ENCODE measurements at regions not wholly inside any gene's neighbourhood (a gene's known extent, or its start where the extent isn't known, plus 50 kb on each side); places are given as distances from the start of the nearest gene placed in this dataset.
"Not testable (repeated sequence)": the region's sequence is repeated elsewhere in the genome, so short reads cannot be mapped to it uniquely, and the experiment has no call there.

DNA sequence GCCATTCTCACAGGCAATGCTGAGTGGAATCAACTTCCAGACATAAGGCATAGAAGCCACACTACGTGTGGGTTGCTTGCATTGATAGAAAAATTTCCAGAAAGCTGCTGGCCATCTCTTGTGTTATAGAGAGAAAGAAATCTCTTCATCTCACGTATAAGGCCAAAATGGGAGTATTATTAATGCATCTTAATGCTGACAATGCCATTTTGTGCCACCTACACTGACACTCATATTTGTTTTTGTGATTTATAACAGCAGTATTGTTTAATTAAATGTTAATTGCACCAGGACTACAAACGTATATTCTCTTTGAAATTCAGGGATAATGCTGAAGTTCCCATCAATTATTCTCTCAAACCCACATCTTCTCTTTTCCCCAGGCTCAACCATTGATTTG, 56.1 kb upstream of the TMEM132D start:
- intact Hi-C loops (cut with micrococcal nuclease): no loop called here

GRCh38 chr12:129961091-129961490, 57.3 kb upstream of the TMEM132D start:
- intact Hi-C loops (cut with micrococcal nuclease): no loop called here

DNA sequence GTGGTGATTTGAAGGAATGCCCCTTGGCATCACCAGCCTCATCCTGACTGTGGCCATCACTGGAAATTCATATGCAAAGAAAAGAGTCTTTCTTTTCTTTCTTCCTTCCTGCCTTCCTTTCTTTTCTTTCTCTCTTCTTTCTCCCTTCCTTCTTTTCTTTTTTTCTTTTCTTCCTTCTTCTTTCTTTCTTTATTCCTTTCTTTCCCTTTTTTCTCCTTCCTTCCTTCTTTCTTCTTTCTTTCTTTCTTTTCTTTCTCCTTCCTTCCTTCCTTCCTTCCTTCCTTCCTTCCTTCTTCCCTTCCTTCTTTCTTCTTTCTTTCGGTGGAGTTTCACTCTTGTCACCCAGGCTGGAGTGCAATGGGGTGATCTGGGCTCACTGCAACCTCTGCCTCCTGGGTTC, 58.0 kb upstream of the TMEM132D start:
- intact Hi-C loops (cut with micrococcal nuclease): no loop called here

GRCh38 chr12:129964300-129964699, 60.5 kb upstream of the TMEM132D start:
- intact Hi-C loops (cut with micrococcal nuclease): no loop called here

DNA sequence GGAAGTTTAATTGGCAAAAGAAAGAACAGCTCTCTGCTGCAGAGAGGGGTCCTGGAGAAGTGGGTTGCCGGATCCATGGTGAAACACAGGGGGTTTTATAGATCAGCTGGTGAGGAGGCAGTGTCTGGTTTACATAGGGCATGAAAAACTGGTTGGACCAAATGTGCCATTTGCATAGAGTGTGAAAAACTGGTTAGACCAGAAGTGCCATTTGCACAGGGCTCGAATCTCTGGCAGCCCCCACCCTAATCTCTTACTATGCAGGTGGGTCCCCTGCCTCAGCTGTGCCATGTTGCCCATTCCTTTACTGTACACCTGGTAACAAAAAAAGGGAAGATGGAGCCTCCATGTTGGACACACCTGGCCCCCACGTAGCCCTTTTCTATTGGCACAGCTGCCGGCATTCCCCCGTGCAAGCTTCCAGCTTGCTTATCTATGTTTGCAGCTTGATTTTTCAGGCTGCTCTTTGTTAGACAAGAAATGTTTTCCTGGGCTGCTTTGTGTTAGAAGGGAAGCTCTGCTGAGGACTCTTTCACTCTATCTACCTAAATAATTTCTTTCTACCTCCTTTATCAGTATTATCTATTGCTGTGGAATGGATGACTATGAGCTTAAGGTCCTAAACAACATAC, 61.1 kb upstream of the TMEM132D start:
- intact Hi-C loops (cut with micrococcal nuclease): no loop called here

DNA sequence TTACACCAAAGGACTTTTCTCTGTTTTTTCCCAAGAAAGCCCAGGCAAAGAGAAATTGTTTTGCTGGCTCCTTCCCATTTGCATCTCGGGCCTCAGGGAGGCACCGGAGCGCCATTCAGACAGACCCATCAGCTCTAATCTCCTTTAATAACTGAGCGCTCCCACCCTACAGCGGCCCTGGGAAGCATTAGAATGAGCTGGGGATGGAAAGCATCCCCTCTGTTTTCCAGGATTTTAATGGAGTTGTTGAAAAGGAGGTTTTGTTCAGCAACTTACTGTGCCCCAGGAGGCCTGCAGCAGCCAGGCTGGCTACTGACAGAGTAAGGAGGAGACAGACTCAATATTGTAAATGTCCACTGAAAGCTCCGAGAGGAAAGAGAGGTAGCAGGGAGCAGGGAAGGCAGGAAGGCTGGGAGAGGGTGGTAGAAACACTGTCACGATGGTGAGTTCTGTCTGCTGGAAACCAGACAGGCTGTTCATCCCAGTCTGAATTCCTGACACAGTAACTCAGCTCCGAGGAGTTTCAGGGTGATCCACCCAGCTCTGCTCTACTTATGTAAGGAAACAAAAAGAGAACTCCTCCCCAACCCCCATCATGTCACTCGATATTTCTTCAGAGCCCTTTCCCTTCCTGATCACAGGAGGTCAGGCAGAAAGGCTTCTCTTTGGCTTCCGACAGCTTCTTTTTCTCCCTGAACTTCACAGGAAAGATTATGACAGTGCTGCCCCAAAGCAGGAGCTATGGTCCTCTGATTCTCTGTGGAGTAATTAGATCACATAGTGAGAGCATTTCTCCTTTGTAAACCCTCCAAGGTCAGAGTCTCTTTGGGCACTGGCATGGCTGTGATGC, 62.5 kb upstream of the TMEM132D start:
- intact Hi-C loops (cut with micrococcal nuclease): no loop called here

- intact Hi-C loops (cut with micrococcal nuclease): no loop called here
Measured at GRCh38 chr12:129971721-129972120, 67.9 kb upstream of the TMEM132D start.

GRCh38 chr12:129973236-129973961, 69.6 kb upstream of the TMEM132D start:
- intact Hi-C loops (cut with micrococcal nuclease): no loop called here

DNA sequence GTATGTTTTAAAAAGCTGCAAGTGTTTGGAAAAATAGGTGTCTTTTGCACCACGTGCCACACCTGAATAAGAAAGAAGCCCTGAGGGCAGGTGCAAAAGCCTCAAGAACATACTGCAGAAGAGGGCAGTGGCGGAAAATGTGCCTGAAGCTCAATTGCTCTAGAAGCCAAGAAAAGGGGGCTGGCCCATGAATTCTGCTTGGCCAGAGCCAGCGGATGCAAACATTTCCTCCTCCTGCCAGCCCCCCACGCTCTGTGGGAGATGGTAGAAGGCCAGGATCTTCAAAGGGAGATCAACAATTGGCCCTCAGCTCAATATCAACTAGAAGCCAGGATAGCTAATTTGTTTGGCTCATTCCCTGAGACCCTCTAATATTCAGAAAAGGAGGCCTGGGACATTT, 80.3 kb upstream of the TMEM132D start:
- intact Hi-C loops (cut with micrococcal nuclease): no loop called here

GRCh38 chr12:129987841-129988240, 84.0 kb upstream of the TMEM132D start:
- intact Hi-C loops (cut with micrococcal nuclease): no loop called here

DNA sequence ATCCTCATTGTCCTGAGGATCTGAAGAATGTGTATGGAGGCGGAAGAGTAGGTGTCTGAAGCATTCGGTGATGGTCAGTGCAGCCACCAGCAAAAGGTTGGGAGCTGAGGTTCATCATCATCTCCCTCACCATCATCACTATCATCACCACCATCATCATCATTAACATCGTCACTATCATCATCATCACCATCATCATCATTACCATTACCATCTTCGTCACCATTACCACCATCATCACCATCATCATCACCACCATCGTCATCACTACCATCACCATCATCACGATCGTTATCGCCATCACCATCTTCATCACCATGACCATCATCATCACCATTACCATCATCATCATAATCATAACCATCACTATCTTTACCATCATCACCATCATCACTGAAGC, 90.8 kb upstream of the TMEM132D start:
- intact Hi-C loops (cut with micrococcal nuclease): no loop called here

- intact Hi-C loops (cut with micrococcal nuclease): no loop called here
Measured at GRCh38 chr12:129997239-129997638, 93.4 kb upstream of the TMEM132D start.

DNA sequence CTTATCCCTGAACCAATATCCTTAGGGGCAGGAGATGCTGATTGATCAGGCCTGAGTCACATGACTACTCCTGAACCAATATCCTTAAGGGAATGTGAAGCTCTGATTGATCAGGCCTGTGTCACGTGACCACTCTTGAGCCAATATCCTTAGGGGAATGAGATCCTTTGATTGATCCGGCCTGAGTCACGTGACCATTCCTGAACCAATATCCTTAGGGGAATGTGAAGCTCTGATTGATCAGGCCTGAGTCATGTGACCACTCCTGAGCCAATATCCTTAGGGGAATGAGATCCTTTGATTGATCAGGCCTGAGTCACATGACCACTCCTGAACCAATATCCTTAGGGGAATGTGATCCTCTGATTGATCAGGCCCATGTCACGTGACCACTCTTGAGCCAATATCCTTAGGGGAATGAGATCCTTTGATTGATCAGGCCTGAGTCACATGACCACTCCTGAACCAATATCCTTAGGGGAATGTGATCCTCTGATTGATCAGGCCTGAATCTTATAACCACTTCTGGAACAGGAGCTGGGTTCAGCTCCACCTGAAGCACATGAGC, 100.6 kb upstream of the TMEM132D start:
- intact Hi-C loops (cut with micrococcal nuclease): not testable (repeated sequence)

- intact Hi-C loops (cut with micrococcal nuclease): no loop called here
Measured at GRCh38 chr12:130007771-130008170, 103.9 kb upstream of the TMEM132D start.

- intact Hi-C loops (cut with micrococcal nuclease): no loop called here
Measured at GRCh38 chr12:130008241-130008640, 104.4 kb upstream of the TMEM132D start.

DNA sequence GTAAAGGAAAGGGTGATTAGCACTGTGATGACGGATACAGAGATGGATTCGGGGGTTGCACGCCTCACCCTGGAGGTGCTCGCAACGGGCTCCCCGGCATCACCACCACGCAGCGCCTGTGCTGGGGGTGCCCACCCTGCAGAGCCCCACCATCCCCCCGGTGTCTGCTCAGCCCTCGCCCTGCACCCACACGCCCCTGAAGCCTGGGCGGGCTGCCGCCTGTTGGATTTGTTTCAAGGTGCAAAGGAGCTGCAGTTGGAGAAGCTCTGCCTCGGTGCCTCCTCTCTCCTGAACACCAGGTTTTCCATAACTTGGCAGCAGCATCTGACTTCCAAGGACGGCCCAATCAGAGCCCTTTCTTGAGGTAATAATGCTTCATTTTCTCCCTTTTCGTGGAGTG, 106.1 kb upstream of the TMEM132D start:
- intact Hi-C loops (cut with micrococcal nuclease): no loop called here

- intact Hi-C loops (cut with micrococcal nuclease): no loop called here
Measured at GRCh38 chr12:130011611-130012385, 108.0 kb upstream of the TMEM132D start.

DNA sequence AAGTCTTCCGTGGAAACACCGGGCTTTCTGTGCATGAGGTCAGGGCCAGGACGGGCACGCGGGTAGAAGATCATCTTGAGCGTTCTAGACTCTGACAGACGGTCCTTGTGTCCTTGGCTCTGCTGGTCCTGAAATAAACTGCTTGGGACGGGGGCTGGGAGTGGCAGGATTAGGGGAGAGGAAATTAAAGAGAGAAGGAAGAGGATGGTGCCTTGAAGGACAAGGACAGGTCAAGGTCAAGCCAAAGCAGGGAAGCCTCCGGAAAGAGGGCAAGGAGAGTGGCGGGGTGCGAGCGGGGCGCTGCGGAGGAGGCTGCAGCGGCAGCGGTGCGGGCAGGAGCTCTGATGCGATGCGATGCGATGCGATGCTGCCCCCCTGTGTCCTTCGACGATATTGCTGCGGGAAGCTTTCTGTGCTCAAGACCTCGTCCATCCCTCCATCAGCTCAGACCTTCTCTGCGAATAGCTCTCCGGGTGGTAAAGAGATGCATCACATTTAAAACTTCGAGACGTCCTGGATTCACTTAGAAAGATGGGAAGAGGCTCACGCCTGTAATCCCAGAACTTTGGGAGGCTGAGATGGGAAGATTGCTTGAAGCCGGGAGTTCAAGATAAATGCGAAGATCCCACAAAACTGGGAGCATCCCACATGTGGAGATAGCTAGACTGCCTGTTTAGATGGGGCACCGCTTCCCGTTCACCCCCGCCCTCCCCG, 110.1 kb upstream of the TMEM132D start:
- intact Hi-C loops (cut with micrococcal nuclease): loop anchor here (2.0 kb wide), 1 partner anchor 1369 kb away; no protein-coding TSS in a partner anchor

DNA sequence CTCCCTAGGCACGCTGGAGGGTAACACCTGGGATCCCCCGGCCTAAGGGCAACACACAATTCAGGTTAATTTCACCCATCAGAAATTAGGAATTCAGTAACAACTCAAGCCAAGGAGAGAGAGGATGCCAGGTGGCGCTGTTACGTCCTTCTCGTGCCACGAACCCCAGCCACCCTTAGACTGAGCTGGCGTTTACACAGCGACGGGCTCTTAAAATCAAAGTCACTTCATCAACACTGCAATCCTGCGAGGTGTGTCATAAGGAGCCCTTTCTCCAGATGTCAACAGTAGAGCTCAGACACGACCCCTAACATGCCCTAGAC, 110.6 kb upstream of the TMEM132D start:
- intact Hi-C loops (cut with micrococcal nuclease): loop anchor here (2.0 kb wide), 1 partner anchor 1370 kb away; no protein-coding TSS in a partner anchor

DNA sequence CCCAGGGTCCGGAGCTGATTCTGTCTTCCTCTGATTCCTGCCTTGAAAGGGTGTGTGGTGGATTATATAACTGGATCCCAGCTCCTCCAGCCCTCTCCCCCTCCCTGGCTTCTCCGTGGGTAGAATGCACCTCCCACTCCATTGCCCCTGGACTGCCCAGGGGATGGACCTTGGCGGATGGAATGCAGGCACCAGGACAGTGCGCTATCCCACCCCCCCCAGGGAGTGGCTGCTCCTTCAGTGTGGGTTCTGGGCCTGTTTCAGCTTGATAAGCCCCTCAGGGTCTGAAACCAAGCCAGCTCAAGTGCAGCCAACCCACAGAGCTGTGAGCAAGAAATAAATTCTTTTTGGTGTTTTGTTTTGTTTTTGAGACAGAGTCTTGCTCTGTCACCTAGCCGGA, 112.4 kb upstream of the TMEM132D start:
- intact Hi-C loops (cut with micrococcal nuclease): no loop called here

GRCh38 chr12:130016986-130017385, 113.2 kb upstream of the TMEM132D start:
- intact Hi-C loops (cut with micrococcal nuclease): no loop called here

All from T-helper 2 cell treated with Interferon-gamma antibody and Interleukin-4, amounts not matched to agents 100 ng/mL and 5 ng/mL, for 36 hours (primary cell).